ELF-1 (cell line): ENCODE measurements at regions not wholly inside any gene's neighbourhood (a gene's known extent, or its start where the extent isn't known, plus 50 kb on each side); places are given as distances from the start of the nearest gene placed in this dataset.
"Not testable (repeated sequence)": the region's sequence is repeated elsewhere in the genome, so short reads cannot be mapped to it uniquely, and the experiment has no call there.

Experiments used
- DNase-seq: peaks from one replicate; pipeline ENCODE4 v3.0.0-alpha.2; 2016; ENCODE audit warnings: low read depth, low spot score

DNA sequence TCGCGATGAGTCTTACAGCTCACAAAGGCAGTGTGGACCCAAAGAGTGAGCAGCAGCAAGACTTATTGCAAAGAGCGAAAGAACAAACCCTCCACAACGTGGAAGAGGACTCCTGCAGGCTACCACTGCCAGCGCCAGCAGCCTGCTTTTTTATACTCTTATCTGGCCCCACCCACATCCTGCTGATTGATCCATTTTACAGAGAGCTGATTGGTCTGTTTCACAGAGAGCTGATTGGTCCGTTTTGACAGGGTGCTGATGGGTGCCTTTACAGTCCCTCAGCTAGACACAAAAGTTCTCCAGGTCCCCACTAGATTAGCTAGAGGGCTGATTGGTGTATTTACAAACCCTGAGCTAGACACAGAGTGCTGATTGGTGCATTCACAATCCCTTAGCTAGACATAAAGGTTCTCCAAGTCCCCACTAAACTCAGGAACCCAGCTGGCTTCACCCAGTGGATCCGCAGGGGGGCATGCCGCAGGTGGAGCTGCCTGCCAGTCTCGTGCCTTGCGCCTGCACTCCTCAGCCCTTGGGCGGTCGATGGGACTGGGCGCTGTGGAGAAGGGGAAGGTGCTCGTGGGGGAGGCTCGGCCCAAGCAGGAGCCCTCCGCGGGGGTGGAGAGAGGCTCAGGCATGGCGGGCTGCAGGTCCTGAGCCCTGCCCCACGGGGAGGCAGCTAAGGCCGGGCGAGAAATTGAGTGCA, 75.7 kb downstream of the QDPR start:
- not testable (repeated sequence) for DNase-seq

DNA sequence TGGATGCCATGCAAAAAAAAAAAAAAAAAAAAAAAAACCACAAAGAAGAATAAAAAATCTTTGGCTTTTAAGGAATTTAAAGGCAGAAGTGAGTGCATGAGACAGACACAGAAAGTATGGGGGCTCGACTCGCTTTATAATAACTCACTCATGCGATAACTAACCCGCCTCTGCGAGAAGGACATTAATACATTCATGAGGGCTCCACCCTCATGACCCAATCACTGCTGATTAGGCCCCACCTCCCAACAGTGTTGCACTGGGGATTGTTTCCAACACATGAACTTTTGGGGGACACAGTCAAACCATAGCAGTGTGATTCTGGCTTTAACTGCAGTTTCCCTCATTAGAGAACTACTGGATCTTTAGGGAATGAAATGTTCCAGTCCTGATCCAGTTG, 78.1 kb downstream of the QDPR start:
- DNase-seq, result no peak

- no peak for DNase-seq
These were observed 83.9 kb downstream of the QDPR start for GRCh38 chr4:17427991-17428390.

- no peak for DNase-seq
These were observed 85.7 kb downstream of the QDPR start for GRCh38 chr4:17426222-17426621.

DNA sequence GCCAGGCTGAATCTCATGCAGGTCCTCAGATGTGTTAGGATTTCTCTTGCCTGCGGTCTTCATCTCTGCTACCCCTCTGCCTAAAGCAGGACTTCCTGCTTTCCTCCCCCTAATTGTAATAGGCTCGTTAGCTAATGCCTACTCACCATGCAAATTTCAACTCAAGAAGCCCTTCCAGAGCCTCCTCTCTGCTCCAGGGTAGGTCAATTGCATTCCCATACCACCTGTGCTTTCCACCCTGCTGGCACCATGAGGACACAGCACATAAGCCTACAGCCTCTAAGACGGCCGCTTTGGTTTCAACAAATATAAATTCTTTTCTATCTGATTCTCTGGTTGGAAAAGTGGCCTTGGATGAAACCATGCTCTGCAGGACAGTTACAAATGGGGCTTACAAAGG, 93.9 kb downstream of the QDPR start:
- DNase-seq, result peak; percentile 11

- DNase-seq, result no peak
These were observed 97.5 kb downstream of the QDPR start for GRCh38 chr4:17414392-17414791.

GRCh38 chr4:17400686-17401085, 111.2 kb downstream of the QDPR start:
- DNase-seq, result no peak

GRCh38 chr4:17398805-17399204, 113.1 kb downstream of the QDPR start:
- no peak for DNase-seq

GRCh38 chr4:17398035-17398434, 113.9 kb downstream of the QDPR start:
- DNase-seq, result no peak

DNA sequence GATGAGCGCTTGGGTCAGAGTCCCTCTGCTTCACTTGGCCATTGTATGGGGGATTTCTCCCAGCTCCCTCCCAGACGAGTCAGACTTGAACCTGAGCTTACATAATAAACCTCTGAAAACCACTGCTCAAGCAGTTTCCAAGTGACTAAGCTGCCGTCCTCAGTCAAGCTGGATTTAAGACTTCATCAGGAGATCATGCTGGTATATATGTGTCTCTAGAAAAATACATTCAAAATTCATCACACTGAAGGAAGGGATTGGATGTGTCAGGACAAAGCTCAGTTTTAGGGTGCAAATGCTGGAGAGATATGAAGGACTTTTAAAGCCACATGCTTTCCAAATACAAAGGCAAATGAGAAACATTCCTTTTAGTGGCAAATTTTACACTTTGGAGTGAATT, 114.3 kb downstream of the QDPR start:
- DNase-seq, result no peak

DNA sequence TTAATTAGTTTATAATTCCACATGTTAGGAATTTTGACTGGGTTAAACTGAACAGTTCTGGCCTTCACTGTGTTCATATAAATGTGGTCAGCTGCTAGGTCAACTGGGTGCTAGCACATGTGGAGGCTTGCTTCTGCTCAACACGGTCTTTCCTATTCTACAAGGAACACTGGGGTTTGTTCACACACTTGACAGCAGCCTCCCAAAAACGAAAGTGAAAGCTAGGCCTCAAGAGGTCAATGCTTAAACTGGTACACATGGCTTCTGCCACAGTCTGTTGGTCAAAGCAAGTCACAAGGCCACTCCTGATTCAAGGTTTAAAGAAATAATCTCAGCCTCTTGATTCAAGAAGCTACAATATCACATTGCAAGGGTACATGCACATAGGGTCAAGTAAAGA, 126.5 kb downstream of the QDPR start:
- no peak for DNase-seq

DNA sequence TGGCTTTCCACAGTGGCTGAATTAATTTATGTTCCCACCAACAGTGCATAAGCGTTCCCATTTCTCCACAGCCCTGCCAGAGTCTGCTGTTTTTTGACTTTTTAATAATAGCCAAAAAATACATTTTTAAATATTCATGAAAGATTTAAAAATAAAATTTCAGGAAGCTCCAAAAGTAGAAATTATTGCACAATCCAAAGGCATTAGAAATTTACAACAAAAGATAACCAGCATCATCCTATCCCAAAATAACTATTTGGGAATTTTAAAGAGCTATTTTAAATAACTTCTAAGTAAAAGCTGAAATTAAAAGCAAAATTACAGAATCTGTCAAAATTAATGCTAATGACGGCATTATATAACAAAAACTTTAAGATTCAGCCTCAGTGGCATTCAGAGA, 131.5 kb downstream of the QDPR start:
- DNase-seq, result no peak

DNA sequence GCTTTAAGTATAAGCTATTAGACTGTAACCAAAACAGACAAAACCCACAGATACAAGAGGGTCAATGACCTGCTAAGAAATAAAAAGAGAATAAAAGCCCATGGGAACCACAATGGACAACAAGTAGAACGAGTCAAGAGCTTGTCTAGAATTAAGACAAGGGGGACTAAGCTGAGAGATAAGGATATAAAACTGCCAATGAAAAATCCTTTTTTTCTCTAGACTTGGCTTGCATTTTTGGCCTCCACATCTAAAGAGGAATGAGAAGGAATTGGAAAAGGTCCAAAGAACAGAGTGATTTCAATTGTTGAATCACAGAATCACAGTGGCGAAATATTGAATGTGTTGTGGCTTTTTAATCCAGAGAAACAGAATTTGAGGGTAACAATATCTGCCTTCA, 135.7 kb downstream of the QDPR start:
- no peak for DNase-seq

- DNase-seq, result no peak
These were observed 138.2 kb downstream of the QDPR start for GRCh38 chr4:17373666-17374065.

- DNase-seq, result no peak
These were observed 141.1 kb downstream of the QDPR start for GRCh38 chr4:17370818-17371217.

- no peak for DNase-seq
These were observed 143.5 kb downstream of the QDPR start for GRCh38 chr4:17368408-17368807.

GRCh38 chr4:17367201-17367600, 144.7 kb downstream of the QDPR start:
- DNase-seq, result no peak

DNA sequence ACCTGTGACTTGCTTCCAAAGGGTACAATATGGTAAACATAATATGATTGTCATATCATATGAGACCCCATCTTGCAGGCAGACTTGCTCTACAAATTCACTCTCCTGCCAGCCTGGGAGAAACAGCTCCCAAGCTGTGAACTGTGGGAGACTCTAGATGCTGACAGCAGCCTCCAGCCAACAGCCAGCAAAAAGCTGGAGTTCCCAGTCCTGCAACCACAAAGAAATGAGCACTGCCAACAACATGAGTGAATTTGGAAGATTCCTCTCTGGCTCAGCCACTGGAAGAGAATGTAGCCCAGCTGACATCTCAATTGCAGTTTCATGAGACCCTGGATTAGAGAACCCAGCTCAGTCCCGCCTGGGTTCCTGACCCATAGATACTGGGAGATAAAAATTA, 145.4 kb downstream of the QDPR start:
- no peak for DNase-seq

- DNase-seq, result no peak
These were observed 149.5 kb downstream of the QDPR start for GRCh38 chr4:17362430-17362829.

DNA sequence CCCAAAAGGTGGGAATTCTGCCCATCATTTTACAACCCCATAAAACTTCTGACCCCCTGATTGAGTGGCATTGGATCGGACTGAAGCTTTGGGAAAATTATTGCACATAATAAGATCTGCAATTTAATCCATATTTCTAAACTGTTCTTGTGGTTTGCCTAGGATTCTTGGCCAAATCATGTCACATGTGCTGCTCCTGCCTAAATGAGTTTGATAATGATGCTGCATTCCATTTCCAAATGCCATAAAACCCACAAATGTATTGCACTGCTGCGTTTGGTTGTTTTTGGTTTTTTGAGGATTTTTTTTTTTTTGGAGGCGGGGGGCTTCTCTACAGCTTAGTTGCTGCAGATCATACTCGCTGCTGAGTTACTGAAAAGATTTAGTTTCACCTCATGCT, 153.6 kb downstream of the QDPR start:
- DNase-seq, result no peak

DNA sequence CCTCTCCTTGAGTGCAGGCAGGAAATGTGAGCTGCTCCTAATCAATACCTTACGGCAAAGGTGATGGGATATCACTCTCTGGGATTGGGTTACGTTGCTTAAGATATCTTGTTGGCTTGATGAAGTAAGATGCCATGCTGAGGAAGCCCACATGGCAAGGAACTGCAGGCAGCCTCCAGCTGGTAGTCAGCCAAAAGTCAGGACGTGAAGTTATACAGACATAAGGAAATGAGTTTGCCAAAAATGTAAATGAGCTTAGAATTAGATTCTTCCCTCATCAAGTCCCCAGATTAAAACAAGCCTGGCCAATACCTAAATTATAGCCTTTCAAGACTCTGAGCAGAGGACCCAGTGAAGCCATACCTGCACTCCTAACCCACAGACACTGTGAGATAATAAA, 155.0 kb downstream of the QDPR start:
- DNase-seq, result no peak

GRCh38 chr4:17352357-17352756, 159.5 kb downstream of the QDPR start:
- no peak for DNase-seq

DNA sequence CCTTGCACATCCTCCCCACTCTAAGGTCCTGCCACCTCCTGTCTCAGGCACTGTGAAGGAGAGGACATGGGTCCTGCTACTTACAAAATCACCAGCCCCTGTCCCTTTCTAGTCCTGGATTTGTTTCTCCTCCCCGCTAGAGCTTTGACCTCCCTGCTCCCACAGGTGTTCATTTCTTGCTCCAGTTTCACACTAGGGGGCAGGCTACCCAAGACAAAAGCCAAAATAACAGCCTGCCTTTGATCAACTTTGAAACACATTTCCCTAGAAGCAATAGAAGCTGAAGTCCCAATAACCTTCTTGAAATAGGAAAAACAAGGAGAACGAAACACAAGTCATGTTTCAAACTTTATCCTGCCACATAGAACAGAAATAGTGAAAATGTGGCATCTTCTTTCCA, 164.4 kb downstream of the QDPR start:
- peak; percentile 70 for DNase-seq

DNA sequence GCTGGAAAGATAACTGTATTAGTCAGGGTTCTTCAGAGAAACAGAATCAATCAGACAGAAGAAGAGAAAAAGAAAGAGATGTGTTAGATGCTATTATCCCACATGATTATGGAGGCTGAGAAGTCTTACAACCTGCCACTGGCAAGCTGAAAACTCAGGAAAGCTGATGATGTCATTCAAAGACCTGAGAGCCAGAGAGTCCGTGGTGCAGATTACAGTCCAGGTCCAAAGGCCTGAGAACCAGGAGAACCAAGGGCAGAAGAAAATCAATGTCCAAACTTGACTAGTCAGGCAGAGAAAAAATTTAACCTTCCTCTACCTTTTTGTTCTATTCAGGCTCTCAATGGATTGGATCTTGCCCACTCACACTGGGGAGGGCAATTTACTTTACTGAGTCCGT, 172.5 kb downstream of the QDPR start:
- DNase-seq, result no peak
